AG04449 (cell line): ENCODE measurements at regions not wholly inside any gene's neighbourhood (a gene's known extent, or its start where the extent isn't known, plus 50 kb on each side); places are given as distances from the start of the nearest gene placed in this dataset.

Experiments used
- CTCF ChIA-PET: fragments of 350-600 bp; formaldehyde crosslinking; extraction: SDS; loops from one replicate; lab custom pipeline; 2021; ENCODE audit warnings: antibody characterized with exemption; lab: Yijun Ruan, JAX
- POLR2A ChIA-PET: fragments of 400-600, 350-600 bp; formaldehyde crosslinking; extraction: SDS; loops from one replicate; lab custom pipeline; 2020; ENCODE audit warnings: antibody characterized with exemption, inconsistent platforms; lab: Yijun Ruan, JAX
- DNase-seq: peaks from one replicate; pipeline ENCODE4 v3.0.0-alpha.2; 2010; ENCODE audit warnings: low read depth, low spot score
- H3K4me3 ChIP-seq: 2 replicates; pipeline ENCODE4 v1.5.1; 2011; ENCODE audit warnings: low read depth, mild to moderate bottlenecking, control low read depth, low read length
- CTCF ChIP-seq: IDR thresholded peaks from one replicate; pipeline ENCODE4 v1.5.1; 2011; ENCODE audit warnings: mild to moderate bottlenecking, moderate library complexity, low read length, control low read depth, inconsistent platforms; ENCODE audit not compliant: insufficient read depth; ENCODE audit errors: missing control alignments

- H3K4me3 ChIP-seq = no peak overlapping the region
- no peak for DNase-seq
- POLR2A ChIA-PET = no interaction called here
- CTCF ChIA-PET = no interaction called here
- TF ChIP-seq CTCF = no peak
Measured at GRCh38 chr4:62301500-62301899, 1101.4 kb downstream of the ADGRL3 start.

- DNase-seq = no peak
- no peak for TF ChIP-seq CTCF
- H3K4me3 ChIP-seq = no peak overlapping the region
- CTCF ChIA-PET = no interaction called here
- POLR2A ChIA-PET = no interaction called here
Measured at GRCh38 chr4:62293551-62293950, 1093.4 kb downstream of the ADGRL3 start.

- ChIA-PET CTCF (no interaction called here), POLR2A (no interaction called here)
- TF ChIP-seq CTCF = no peak
- DNase-seq = no peak
- no peak overlapping the region for H3K4me3 ChIP-seq
Measured at GRCh38 chr4:62292911-62293310, 1092.8 kb downstream of the ADGRL3 start.

- POLR2A ChIA-PET = no interaction called here
- no peak for DNase-seq
- no peak overlapping the region for H3K4me3 ChIP-seq
Measured at GRCh38 chr4:62288808-62289541, 1088.8 kb downstream of the ADGRL3 start.

GRCh38 chr4:62285026-62285425 lies 1084.9 kb downstream of the ADGRL3 start:
- TF ChIP-seq CTCF = no peak
- no peak for DNase-seq
- POLR2A ChIA-PET = no interaction called here
- no peak overlapping the region for H3K4me3 ChIP-seq
- CTCF ChIA-PET = no interaction called here

More at GRCh38 chr4:62288808-62289541, 1088.8 kb downstream of the ADGRL3 start:
- CTCF ChIA-PET = no interaction called here
- no peak for TF ChIP-seq CTCF

- no peak for DNase-seq
- ChIA-PET CTCF (no interaction called here), POLR2A (no interaction called here)
- no peak overlapping the region for H3K4me3 ChIP-seq
- TF ChIP-seq CTCF = no peak
Measured at GRCh38 chr4:62279689-62280088, 1079.6 kb downstream of the ADGRL3 start.
